Suprapubic skin (tissue), 3 donors: ENCODE measurements at regions not wholly inside any gene's neighbourhood (a gene's known extent, or its start where the extent isn't known, plus 50 kb on each side); places are given as distances from the start of the nearest gene placed in this dataset.

Experiments used
- CTCF ChIP-seq, 2 donors: fragments of 200-600 bp in 1 of 2; fragments of 450-650 bp in 1 of 2; sonication (generic) in 1 of 2; IDR thresholded peaks; one replicate each; pipeline ENCODE4 v1.5.1; 2016 to 2019; ENCODE audit warnings: antibody characterized with exemption in 2 of 2, mild to moderate bottlenecking in 1 of 2, moderate library complexity in 1 of 2
- POLR2A ChIP-seq, 2 donors: fragments of 450-650 bp; IDR thresholded peaks; one replicate each; pipeline ENCODE4 v1.6.1; 2017; ENCODE audit warnings: antibody characterized with exemption in 2 of 2, mild to moderate bottlenecking in 2 of 2, moderate library complexity in 2 of 2

GRCh38 chr22:47631571-47632102 lies 869.2 kb downstream of the TBC1D22A start:
- TF ChIP-seq POLR2A (IDR thresholded peaks at IDR 0.05) (no peak), CTCF (IDR thresholded peaks at IDR 0.05) (no peak)
